ENCODE measurements at regions not wholly inside any gene's neighbourhood (a gene's known extent, or its start where the extent isn't known, plus 50 kb on each side); places are given as distances from the start of the nearest gene placed in this dataset.

- H4K20me1 ChIP-seq (ENCODE audit: control insufficient read depth, insufficient read depth, low read length, poor library complexity, severe bottlenecking), result no peaks in the 10 kb centered on the region
- H3K9me3 ChIP-seq (ENCODE audit: control extremely low read depth in 1 of 3, control insufficient read depth in 2 of 3, insufficient read depth in 1 of 3, low read length in 2 of 3), result no peaks in the 10 kb centered on the region
- ATAC-seq (ENCODE audit: low read depth) (no peak), DNase-seq (no peak)
- CTCF ChIA-PET, result no interaction called here
- Mint-ChIP-seq H3K4me3 (no peak overlapping the region), H3K27me3 (no peaks in the 10 kb centered on the region), H3K27ac (no peak overlapping the region), H3K4me1 (no peaks in the 10 kb centered on the region), H3K9me3 (ENCODE audit: insufficient read depth) (no peaks in the 10 kb centered on the region)
- POLR2A ChIA-PET, result no interaction called here
- no peak overlapping the region for H3K9ac ChIP-seq (ENCODE audit: low read length)
- no peaks in the 10 kb centered on the region for H3K4me1 ChIP-seq (ENCODE audit: control insufficient read depth in 2 of 2, insufficient read depth in 2 of 2, low read length in 2 of 2)
- 92% methylated on average over 4 of the region's 6 CpGs for WGBS (ENCODE audit: insufficient coverage)
- no peaks in the 10 kb centered on the region for H3K27me3 ChIP-seq (replicated peaks in 1 of 4; ENCODE audit: control extremely low read depth in 1 of 4, control insufficient read depth in 3 of 4, insufficient read depth in 4 of 4, low read length in 3 of 4)
- H3K4me2 ChIP-seq (replicated peaks; ENCODE audit: low read depth, low read length, poor library complexity, severe bottlenecking), result no peak overlapping the region
- no peaks in the 10 kb centered on the region for H3K36me3 ChIP-seq (replicated peaks in 1 of 2; ENCODE audit: control extremely low read depth in 1 of 2, control insufficient read depth in 1 of 2, extremely low read depth in 1 of 2, insufficient read depth in 2 of 2, low read length in 1 of 2)
- no peak overlapping the region for H3K4me3 ChIP-seq (ENCODE audit: control extremely low read depth in 1 of 5, extremely low read depth in 1 of 5, insufficient read depth in 1 of 5, low read depth in 2 of 5, low read length in 4 of 5)
- no peak overlapping the region for H2AFZ ChIP-seq (ENCODE audit: insufficient read depth, low read depth, low read length, poor library complexity, severe bottlenecking)
- H3K79me2 ChIP-seq (ENCODE audit: control insufficient read depth, insufficient read depth, low read length), result no peaks in the 10 kb centered on the region
- no peak overlapping the region for H3K27ac ChIP-seq (ENCODE audit: low read length in 2 of 2)
- TF ChIP-seq CTCF (IDR thresholded peaks at IDR 0.05) (no peak), EZH2 (IDR thresholded peaks at IDR 0.05; ENCODE audit: borderline replicate concordance, insufficient read depth, low read depth, low read length, poor library complexity, severe bottlenecking) (no peak)
- intact Hi-C loops (cut with micrococcal nuclease), result no loop called here
These were observed 100.3 kb upstream of the PMAIP1 start for GRCh38 chr18:59799383-59800015.

- no peaks in the 10 kb centered on the region for H3K27me3 ChIP-seq (replicated peaks in 1 of 4; ENCODE audit: control extremely low read depth in 1 of 4, control insufficient read depth in 3 of 4, insufficient read depth in 4 of 4, low read length in 3 of 4)
- H3K9me3 Mint-ChIP-seq (ENCODE audit: insufficient read depth), result no peaks in the 10 kb centered on the region
- ATAC-seq (ENCODE audit: low read depth) (no peak), DNase-seq (no peak)
- no peaks in the 10 kb centered on the region for H3K36me3 ChIP-seq (replicated peaks in 1 of 2; ENCODE audit: control extremely low read depth in 1 of 2, control insufficient read depth in 1 of 2, extremely low read depth in 1 of 2, insufficient read depth in 2 of 2, low read length in 1 of 2)
- no peak overlapping the region for H3K4me2 ChIP-seq (replicated peaks; ENCODE audit: low read depth, low read length, poor library complexity, severe bottlenecking)
- no peak overlapping the region for H3K27ac Mint-ChIP-seq
- no peaks in the 10 kb centered on the region for H3K79me2 ChIP-seq (ENCODE audit: control insufficient read depth, insufficient read depth, low read length)
- no peak overlapping the region for H2AFZ ChIP-seq (ENCODE audit: insufficient read depth, low read depth, low read length, poor library complexity, severe bottlenecking)
- ChIA-PET CTCF (no interaction called here), POLR2A (no interaction called here)
- H3K4me3 Mint-ChIP-seq, result no peak overlapping the region
- TF ChIP-seq CTCF (IDR thresholded peaks at IDR 0.05) (no peak), EZH2 (IDR thresholded peaks at IDR 0.05; ENCODE audit: borderline replicate concordance, insufficient read depth, low read depth, low read length, poor library complexity, severe bottlenecking) (no peak)
- no peaks in the 10 kb centered on the region for H3K4me1 ChIP-seq (ENCODE audit: control insufficient read depth in 2 of 2, insufficient read depth in 2 of 2, low read length in 2 of 2)
- intact Hi-C loops (cut with micrococcal nuclease), result no loop called here
- no peak overlapping the region for H3K27ac ChIP-seq (ENCODE audit: low read length in 2 of 2)
- no peak overlapping the region for H3K4me3 ChIP-seq (ENCODE audit: control extremely low read depth in 1 of 5, extremely low read depth in 1 of 5, insufficient read depth in 1 of 5, low read depth in 2 of 5, low read length in 4 of 5)
- H3K4me1 Mint-ChIP-seq, result no peaks in the 10 kb centered on the region
- no peaks in the 10 kb centered on the region for H3K27me3 Mint-ChIP-seq
- no peak overlapping the region for H3K9ac ChIP-seq (ENCODE audit: low read length)
- 84% methylated on average over 5 of the region's 5 CpGs for WGBS (ENCODE audit: insufficient coverage)
- no peaks in the 10 kb centered on the region for H4K20me1 ChIP-seq (ENCODE audit: control insufficient read depth, insufficient read depth, low read length, poor library complexity, severe bottlenecking)
- H3K9me3 ChIP-seq (ENCODE audit: control extremely low read depth in 1 of 3, control insufficient read depth in 2 of 3, insufficient read depth in 1 of 3, low read length in 2 of 3), result no peaks in the 10 kb centered on the region
These were observed 98.7 kb upstream of the CCBE1 start for GRCh38 chr18:59795882-59796281.
